GM21825 (cell line): ENCODE measurements at regions not wholly inside any gene's neighbourhood (a gene's known extent, or its start where the extent isn't known, plus 50 kb on each side); places are given as distances from the start of the nearest gene placed in this dataset.

ENCODE experiments used
- ATAC-seq: cut with Tn5 transposase; IDR thresholded peaks from one replicate; pipeline ENCODE4 v1.9.1; 2021; ENCODE audit warnings: mild to moderate bottlenecking, moderate library complexity; ENCODE audit not compliant: unreplicated experiment

- ATAC-seq: no peak
These were observed 370.0 kb upstream of the SPRED2 start for GRCh38 chr2:65802298-65802942.

- ATAC-seq: no peak
These were observed 368.6 kb upstream of the SPRED2 start for GRCh38 chr2:65800998-65801397.

GRCh38 chr2:65799141-65799854 lies 366.9 kb upstream of the SPRED2 start:
- ATAC-seq: no peak

- ATAC-seq: no peak
These were observed 366.2 kb upstream of the SPRED2 start for GRCh38 chr2:65798641-65799040.

GRCh38 chr2:65794994-65795393 lies 362.6 kb upstream of the SPRED2 start:
- no peak for ATAC-seq

- no peak for ATAC-seq
These were observed 359.1 kb upstream of the SPRED2 start for GRCh38 chr2:65791404-65791975.

GRCh38 chr2:65790676-65790935 lies 358.2 kb upstream of the SPRED2 start:
- ATAC-seq: no peak

- ATAC-seq: no peak
These were observed 357.7 kb upstream of the SPRED2 start for GRCh38 chr2:65789923-65790675.

- no peak for ATAC-seq
These were observed 356.2 kb upstream of the SPRED2 start for GRCh38 chr2:65788556-65788955.

GRCh38 chr2:65786765-65787164 lies 354.4 kb upstream of the SPRED2 start:
- no peak for ATAC-seq

- no peak for ATAC-seq
These were observed 353.8 kb upstream of the SPRED2 start for GRCh38 chr2:65786007-65786717.

- ATAC-seq: no peak
These were observed 350.7 kb upstream of the SPRED2 start for GRCh38 chr2:65782996-65783650.

GRCh38 chr2:65782186-65782585 lies 349.8 kb upstream of the SPRED2 start:
- ATAC-seq: no peak

- ATAC-seq: no peak
These were observed 349.4 kb upstream of the SPRED2 start for GRCh38 chr2:65781756-65782155.

GRCh38 chr2:65779021-65779420 lies 346.6 kb upstream of the SPRED2 start:
- ATAC-seq: no peak

GRCh38 chr2:65778137-65778536 lies 345.7 kb upstream of the SPRED2 start:
- ATAC-seq: no peak

GRCh38 chr2:65775839-65776238 lies 343.4 kb upstream of the SPRED2 start:
- no peak for ATAC-seq

- ATAC-seq: no peak
These were observed 335.5 kb upstream of the SPRED2 start for GRCh38 chr2:65767946-65768345.

GRCh38 chr2:65766768-65767267 lies 334.4 kb upstream of the SPRED2 start:
- no peak for ATAC-seq

GRCh38 chr2:65765376-65765775 lies 333.0 kb upstream of the SPRED2 start:
- no peak for ATAC-seq

GRCh38 chr2:65762068-65762467 lies 329.7 kb upstream of the SPRED2 start:
- ATAC-seq: no peak
